ENCODE measurements at regions not wholly inside any gene's neighbourhood (a gene's known extent, or its start where the extent isn't known, plus 50 kb on each side); places are given as distances from the start of the nearest gene placed in this dataset.

- no peak for TF ChIP-seq CTCF (IDR thresholded peaks at IDR 0.05; ENCODE audit: low read depth, low read length)
Measured at GRCh38 chr17:6893382-6894205, 62.1 kb upstream of the TEKT1 start.

DNA sequence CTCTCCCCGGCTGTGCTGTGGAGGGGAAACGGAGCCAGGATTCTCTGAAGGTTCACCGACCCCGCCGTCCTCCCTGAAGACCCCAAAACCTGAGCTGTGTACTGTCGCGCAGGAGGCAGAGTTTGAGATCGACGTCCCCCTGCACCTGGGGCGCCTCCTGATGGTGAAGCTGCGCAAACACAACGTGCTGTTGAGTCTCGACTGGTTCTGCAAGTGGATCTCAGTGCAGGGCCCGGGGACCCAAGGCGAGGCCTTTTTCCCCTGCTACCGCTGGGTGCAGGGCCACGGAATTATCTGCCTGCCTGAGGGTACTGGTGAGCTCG is 62.6 kb upstream of the TEKT1 start:
- TF ChIP-seq CTCF (IDR thresholded peaks at IDR 0.05; ENCODE audit: low read depth, low read length) = peak; percentile 28; the same call in 1 of the 2 replicates
- no peak overlapping the region for H3K4me3 ChIP-seq (ENCODE audit: low read depth, low read length)

More at GRCh38 chr17:6893382-6894205, 62.1 kb upstream of the TEKT1 start:
- no peak overlapping the region for H3K4me3 ChIP-seq (ENCODE audit: low read depth, low read length)

DNA sequence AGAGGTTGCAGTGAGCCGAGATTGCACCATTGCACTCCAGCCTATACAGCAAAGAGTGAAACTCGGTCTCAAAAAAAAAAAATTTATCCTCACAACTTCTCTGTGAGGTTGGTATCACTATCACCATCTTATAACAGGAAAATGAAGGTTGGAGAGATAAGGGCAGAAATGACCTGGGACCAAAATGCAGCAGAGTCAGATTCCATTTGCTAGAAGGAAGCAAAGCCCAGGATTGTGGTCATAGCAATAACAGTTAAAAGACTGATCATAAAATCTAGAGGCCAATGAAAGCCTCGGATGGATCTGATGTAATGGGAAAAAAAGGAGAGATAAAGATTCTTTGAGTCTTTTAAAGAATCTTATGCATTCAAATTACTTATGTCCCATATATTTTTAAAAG is 69.6 kb upstream of the TEKT1 start:
- no peak overlapping the region for H3K4me3 ChIP-seq (ENCODE audit: low read depth, low read length)
- no peak for TF ChIP-seq CTCF (IDR thresholded peaks at IDR 0.05; ENCODE audit: low read depth, low read length)

GRCh38 chr17:6903326-6903900 is 71.9 kb upstream of the TEKT1 start:
- TF ChIP-seq CTCF (IDR thresholded peaks at IDR 0.05; ENCODE audit: low read depth, low read length) = no peak
- H3K4me3 ChIP-seq (ENCODE audit: low read depth, low read length) = no peak overlapping the region

- H3K4me3 ChIP-seq (ENCODE audit: low read depth, low read length) = no peak overlapping the region
- TF ChIP-seq CTCF (IDR thresholded peaks at IDR 0.05; ENCODE audit: low read depth, low read length) = no peak
Measured at GRCh38 chr17:6908807-6909206, 77.3 kb upstream of the TEKT1 start.

GRCh38 chr17:6910987-6911603 is 79.6 kb upstream of the TEKT1 start:
- H3K4me3 ChIP-seq (ENCODE audit: low read depth, low read length) = no peak overlapping the region
- peak; percentile 40; the same call in 1 of the 2 replicates for TF ChIP-seq CTCF (IDR thresholded peaks at IDR 0.05; ENCODE audit: low read depth, low read length)

All from WI38 (cell line).